ENCODE measurements at regions not wholly inside any gene's neighbourhood (a gene's known extent, or its start where the extent isn't known, plus 50 kb on each side); places are given as distances from the start of the nearest gene placed in this dataset.

- 72 to 92% (median 78%) methylated on average over 5 of the region's 5 CpGs for WGBS, 4 donors
Measured at GRCh38 chr2:175461839-175462238, 280.3 kb upstream of the ATP5MC3 start.

GRCh38 chr2:175457895-175458448, 276.5 kb upstream of the ATP5MC3 start:
- WGBS, 4 donors: 52 to 64% (median 62%) methylated on average over 7 of the region's 7 CpGs
- Histone ChIP-seq H3K36me3 (replicated peaks in 1 of 2) (no peaks in the 10 kb centered on the region), H3K4me3 (no peak overlapping the region), H3K27me3 (no peaks in the 10 kb centered on the region), H3K9me3 (replicated peaks in 1 of 3) (no peaks in the 10 kb centered on the region), H3K27ac (no peak overlapping the region), H3K4me1 (replicated peaks in 1 of 2) (no peaks in the 10 kb centered on the region)
- no peak for DNase-seq
- intact Hi-C loops (cut with DNase I): no loop called here
- no peak for TF ChIP-seq POLR2A (IDR thresholded peaks at IDR 0.05)
- no peak for TF ChIP-seq CTCF (IDR thresholded peaks at IDR 0.05)

More at GRCh38 chr2:175461839-175462238, 280.3 kb upstream of the ATP5MC3 start:
- no peak overlapping the region for H3K27ac ChIP-seq
- DNase-seq: no peak
- no peaks in the 10 kb centered on the region for H3K27me3 ChIP-seq
- intact Hi-C loops (cut with DNase I): no loop called here
- no peak for TF ChIP-seq POLR2A (IDR thresholded peaks at IDR 0.05)
- TF ChIP-seq CTCF (IDR thresholded peaks at IDR 0.05): no peak
- H3K4me1 ChIP-seq (replicated peaks in 1 of 2): no peaks in the 10 kb centered on the region
- H3K4me3 ChIP-seq: no peak overlapping the region
- H3K9me3 ChIP-seq (replicated peaks in 1 of 3): no peaks in the 10 kb centered on the region
- H3K36me3 ChIP-seq (replicated peaks in 1 of 2): no peaks in the 10 kb centered on the region

- no peak for DNase-seq
- 82 to 96% (median 84%) methylated on average over 4 of the region's 4 CpGs for WGBS, 4 donors
- Histone ChIP-seq H3K27me3 (no peaks in the 10 kb centered on the region), H3K36me3 (replicated peaks in 1 of 2) (no peaks in the 10 kb centered on the region), H3K4me3 (no peak overlapping the region), H3K4me1 (replicated peaks in 1 of 2) (no peaks in the 10 kb centered on the region), H3K27ac (no peak overlapping the region), H3K9me3 (replicated peaks in 1 of 3) (no peaks in the 10 kb centered on the region)
- TF ChIP-seq POLR2A (IDR thresholded peaks at IDR 0.05) (no peak), CTCF (IDR thresholded peaks at IDR 0.05) (no peak)
- intact Hi-C loops (cut with DNase I): no loop called here
Measured at GRCh38 chr2:175454953-175455389, 273.5 kb upstream of the ATP5MC3 start.

- H3K9me3 ChIP-seq (replicated peaks in 1 of 3): no peaks in the 10 kb centered on the region
- TF ChIP-seq POLR2A (IDR thresholded peaks at IDR 0.05): no peak
- TF ChIP-seq CTCF (IDR thresholded peaks at IDR 0.05): no peak
- no peak overlapping the region for H3K27ac ChIP-seq
- intact Hi-C loops (cut with DNase I): no loop called here
- no peaks in the 10 kb centered on the region for H3K4me1 ChIP-seq (replicated peaks in 1 of 2)
- no peaks in the 10 kb centered on the region for H3K27me3 ChIP-seq
- H3K36me3 ChIP-seq (replicated peaks in 1 of 2): no peaks in the 10 kb centered on the region
- no peak overlapping the region for H3K4me3 ChIP-seq
- DNase-seq: no peak
- 69 to 83% (median 80%) methylated on average over 2 of the region's 2 CpGs for WGBS, 4 donors
Measured at GRCh38 chr2:175450029-175450760, 268.7 kb upstream of the ATP5MC3 start.
